GM12873 (cell line): ENCODE measurements at regions not wholly inside any gene's neighbourhood (a gene's known extent, or its start where the extent isn't known, plus 50 kb on each side); places are given as distances from the start of the nearest gene placed in this dataset.
A peak's percentile ranks its signal among the peaks of the same experiment; 100 is the strongest.

ENCODE experiments used
- CTCF ChIP-seq: IDR thresholded peaks from 2 replicates; pipeline ENCODE4 v1.5.1; 2012; ENCODE audit warnings: low read depth, mild to moderate bottlenecking, moderate library complexity, low read length, control low read depth; ENCODE audit not compliant: insufficient read depth; ENCODE audit errors: missing control alignments

GRCh38 chr21:25362375-25363267, 244.7 kb downstream of the MRPL39 start:
- TF ChIP-seq CTCF: no peak

- TF ChIP-seq CTCF: no peak
Measured at GRCh38 chr21:25361765-25362164, 245.5 kb downstream of the MRPL39 start.

DNA sequence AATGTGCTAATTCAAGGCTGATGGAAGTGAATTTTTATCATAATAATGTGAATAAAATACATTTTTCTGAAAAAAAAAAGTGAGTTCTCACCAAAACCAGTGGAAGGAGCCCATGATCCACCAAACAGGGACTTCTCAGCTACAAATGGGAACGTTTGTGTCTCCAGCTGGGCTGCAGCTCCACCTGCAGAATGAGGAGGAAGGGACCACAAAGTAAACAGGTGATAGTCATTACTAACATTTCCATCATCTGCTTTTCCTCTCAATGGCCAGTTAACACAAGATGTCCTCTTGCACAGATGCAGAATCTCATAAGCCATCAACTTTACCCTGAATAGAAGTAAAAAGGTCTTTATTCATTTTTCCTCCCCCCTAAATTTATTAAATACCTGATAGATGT, 246.2 kb downstream of the MRPL39 start:
- TF ChIP-seq CTCF: no peak

DNA sequence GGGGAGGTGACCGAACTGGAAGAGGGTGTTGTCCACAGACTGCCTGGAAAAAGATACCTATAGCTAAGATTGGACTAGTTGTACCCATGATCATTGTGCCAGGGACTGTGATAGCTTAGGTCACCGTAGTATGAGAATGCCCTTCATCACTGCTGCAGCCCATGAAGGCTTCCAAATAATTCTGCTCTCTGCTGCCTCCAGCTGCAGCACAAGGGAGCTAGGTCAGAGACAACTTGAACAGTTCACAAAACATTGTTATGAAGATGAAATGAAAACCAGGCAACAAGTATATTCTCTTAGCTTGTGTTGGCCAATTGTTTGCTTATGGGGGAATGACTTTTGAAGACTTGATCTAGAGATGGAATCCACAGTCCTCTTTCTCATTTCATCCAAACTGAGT, 246.7 kb downstream of the MRPL39 start:
- TF ChIP-seq CTCF: peak; percentile 47

GRCh38 chr21:25359724-25360123, 247.6 kb downstream of the MRPL39 start:
- no peak for TF ChIP-seq CTCF

DNA sequence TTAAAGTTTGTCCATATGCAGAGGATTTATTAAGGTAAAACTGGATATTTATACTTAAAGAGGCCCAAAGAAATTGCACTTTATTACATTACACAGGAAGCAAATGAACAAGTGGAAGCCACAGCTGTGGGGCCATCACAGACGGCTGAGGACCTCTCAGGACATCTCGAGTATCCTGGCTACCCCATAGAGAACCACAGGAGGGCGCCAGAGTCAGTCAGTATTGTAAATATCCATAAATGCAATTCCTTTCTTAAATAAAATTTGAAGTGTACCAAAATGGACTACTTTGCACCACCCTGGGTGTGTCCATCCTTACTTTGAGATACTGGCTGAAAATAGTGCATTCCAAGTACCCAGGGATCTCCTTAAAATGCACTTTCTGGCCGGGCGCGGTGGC, 257.2 kb downstream of the MRPL39 start:
- peak; percentile 65 for TF ChIP-seq CTCF

GRCh38 chr21:25343774-25344545, 263.3 kb downstream of the MRPL39 start:
- TF ChIP-seq CTCF: no peak
